NCI-H1092 treated with DMSO at 0.1 percent for 48 hours (cell line): ENCODE measurements at regions not wholly inside any gene's neighbourhood (a gene's known extent, or its start where the extent isn't known, plus 50 kb on each side); places are given as distances from the start of the nearest gene placed in this dataset.
"Not testable (repeated sequence)": the region's sequence is repeated elsewhere in the genome, so short reads cannot be mapped to it uniquely, and the experiment has no call there.

Experiments used
- DNase-seq: peaks from one replicate; lab custom pipeline; 2025; lab: John Stamatoyannopoulos, UW

GRCh38 chr13:67932991-67933390 lies 702.9 kb upstream of the PCDH9 start:
- DNase-seq: no peak

DNA sequence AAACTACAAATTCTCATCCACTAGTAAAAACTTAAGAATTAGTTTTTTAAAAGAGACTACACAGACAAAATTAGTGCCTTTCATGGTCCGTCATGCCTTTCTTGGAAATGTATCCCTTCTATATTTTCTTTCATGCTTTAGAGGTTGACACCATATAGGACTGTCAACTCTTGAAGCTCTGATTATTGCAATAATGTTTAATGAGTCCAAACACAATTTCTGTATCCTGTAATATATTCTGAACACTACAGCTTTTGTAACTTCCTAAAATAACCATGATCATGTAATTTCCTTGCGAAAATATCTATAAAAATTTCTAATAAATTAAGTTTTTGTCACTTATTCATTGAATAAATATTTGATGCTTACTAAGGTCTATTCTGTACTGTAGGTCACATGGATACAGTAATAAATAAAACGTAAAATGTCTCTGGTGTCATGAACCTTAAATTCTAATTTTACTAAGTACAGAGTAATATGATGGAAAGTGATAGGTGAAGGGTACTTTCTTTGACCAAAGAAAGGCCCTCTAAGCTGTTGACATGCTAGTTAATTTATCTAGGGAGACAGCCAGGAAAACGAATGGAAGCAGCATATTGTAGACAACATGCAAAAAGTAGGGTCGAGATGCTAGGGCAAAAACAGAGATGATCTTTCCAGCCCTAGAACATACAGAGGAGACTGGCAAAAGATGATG lies 687.3 kb upstream of the PCDH9 start:
- no peak for DNase-seq

- no peak for DNase-seq
Observed at GRCh38 chr13:67916650-67917049, 686.5 kb upstream of the PCDH9 start.

DNA sequence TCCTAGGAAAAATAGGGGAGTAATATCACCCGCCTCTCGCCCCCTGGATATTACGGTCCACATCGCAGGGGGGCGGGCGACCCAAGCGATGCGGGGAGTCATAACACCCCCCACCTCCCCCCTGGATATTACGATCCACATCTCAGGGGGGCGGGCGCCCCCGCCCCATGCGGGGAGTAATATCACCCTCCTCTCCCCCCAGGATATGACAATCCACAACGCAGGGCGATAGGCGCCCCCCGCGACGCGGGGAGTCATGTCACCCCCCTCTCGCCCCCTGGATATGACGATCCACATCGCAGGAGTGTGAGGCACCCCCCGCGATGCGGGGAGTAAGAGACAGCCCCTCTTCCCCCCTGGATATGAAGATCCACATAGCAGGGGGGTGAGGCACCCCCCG lies 684.4 kb upstream of the PCDH9 start:
- no peak for DNase-seq

DNA sequence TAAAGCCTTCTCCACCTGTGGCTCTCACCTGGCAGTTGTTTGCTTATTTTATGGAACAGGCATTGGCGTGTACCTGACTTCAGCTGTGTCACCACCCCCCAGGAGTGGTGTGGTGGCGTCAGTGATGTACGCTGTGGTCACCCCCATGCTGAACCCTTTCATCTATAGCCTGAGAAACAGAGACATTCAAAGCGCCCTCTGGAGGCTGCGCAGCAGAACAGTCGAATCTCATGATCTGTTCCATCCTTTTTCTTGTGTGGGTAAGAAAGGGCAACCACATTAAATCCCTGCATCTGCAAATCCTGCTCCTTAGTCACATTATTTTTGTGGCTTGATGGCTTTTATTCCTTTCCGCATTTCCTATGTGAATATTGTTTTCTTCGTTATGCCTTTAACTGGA lies 672.8 kb upstream of the PCDH9 start:
- DNase-seq: not testable (repeated sequence)

DNA sequence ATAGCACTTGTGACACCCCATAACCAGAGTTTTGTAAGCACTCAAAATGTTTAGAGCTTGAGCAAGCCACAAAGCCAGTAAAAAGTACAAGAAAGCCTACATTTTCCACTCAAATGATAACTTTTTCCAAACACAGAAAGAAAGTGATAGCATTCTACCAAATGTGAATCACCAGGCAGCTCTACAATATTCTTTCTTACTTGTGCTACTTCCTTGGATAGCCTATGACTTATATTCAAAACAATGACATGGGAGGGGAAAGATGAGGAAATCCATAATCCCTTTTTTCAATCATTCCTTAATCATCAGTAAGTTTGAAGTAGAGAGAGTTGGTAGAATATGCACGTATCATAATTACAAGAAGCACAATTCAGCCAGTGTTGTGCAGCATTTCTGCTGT lies 650.8 kb upstream of the PCDH9 start:
- DNase-seq: no peak

GRCh38 chr13:67878376-67878775 lies 648.2 kb upstream of the PCDH9 start:
- DNase-seq: no peak

GRCh38 chr13:67877031-67877430 lies 646.9 kb upstream of the PCDH9 start:
- no peak for DNase-seq

GRCh38 chr13:67867206-67867605 lies 637.1 kb upstream of the PCDH9 start:
- DNase-seq: no peak

GRCh38 chr13:67860315-67860714 lies 630.2 kb upstream of the PCDH9 start:
- DNase-seq: no peak

- no peak for DNase-seq
Observed at GRCh38 chr13:67859904-67860303, 629.8 kb upstream of the PCDH9 start.

DNA sequence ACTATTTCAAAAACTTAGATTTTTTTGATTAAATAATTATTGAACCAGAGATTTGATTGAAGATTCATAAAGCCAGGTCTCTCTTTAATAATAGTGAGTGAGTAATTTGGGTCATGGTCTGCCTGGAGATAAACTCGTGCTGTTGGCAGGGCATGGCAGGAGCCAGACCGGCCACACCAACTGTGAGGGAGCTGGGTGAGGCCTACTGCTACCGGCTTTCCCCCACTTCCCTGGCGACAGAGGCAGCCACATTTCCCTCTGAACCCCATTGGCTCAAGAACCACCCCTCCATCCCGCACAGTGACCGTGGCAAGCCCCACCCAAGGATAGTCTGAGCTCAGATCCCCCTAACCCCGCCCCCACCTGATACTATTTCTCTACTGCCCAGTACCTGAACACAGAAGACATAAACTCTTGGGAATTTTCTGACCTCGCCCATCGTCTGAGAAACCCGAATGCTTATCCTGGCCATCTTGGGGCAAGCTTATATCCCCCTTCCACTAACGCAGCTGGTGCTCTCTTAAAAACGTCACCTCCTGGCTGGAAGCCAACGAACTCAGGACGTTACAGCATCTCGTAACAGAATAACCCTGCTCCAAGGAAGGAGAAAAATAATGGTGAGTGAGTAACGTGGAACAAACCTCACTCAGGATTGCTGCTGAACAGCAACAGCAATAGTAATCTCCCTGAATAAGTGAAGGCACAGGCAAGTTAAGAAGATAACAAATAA lies 627.6 kb upstream of the PCDH9 start:
- DNase-seq: no peak

DNA sequence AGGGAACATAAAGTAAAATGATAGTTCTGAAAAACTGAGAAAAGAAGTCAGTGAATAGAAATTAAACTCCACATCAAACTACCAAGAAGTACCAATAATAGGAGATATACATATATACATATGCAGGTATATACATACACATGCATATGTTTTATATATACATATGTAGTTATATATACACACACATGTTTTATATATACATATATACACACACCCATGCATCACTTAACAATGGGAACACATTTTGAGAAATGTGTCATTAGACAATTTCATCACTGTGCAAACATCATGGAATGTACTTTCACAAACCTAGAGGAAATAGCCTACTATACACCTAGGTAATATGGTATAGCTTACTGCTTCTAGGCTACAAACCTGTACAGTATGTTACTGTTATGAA lies 626.8 kb upstream of the PCDH9 start:
- no peak for DNase-seq

DNA sequence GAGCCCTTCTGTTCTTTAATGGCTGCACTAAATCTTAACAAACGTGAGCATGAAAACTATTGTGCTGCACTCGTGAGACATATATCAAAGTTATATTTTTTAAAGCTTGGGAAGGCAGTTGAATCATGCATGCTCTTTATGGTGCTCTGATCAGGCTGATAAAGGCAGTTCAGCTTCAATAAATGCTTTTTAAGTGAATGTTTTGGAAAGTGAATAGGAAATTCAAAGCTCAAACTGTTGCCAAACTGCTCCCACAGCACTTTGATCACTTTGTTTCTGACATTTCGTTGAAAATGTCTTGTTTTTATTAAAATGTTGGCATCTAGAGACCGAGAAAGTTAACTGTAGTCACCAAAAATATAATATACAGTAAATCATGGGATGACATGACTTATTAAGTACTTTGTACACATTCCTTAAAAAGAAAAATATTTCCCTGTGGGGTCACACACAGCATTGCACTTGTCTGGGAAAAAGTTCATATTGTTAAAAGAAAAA lies 625.7 kb upstream of the PCDH9 start:
- DNase-seq: no peak

DNA sequence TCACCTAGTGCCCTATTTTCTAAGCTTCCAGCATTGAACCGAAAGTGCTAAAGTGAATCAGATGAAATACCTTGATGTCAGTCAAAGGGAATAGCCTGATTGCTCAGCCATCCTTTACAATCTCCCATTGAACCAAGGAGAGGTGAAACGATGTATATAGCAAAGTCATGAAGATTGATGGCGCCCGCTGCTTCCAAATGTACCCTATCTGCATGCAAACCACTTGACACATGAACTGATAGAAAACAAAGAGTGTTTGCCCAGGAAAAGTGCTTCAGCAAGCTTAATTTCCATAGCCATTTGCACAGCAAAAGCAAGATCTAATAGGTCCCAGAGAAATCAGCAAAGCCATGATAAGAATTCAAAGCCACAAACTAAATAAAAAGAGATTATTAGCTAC lies 624.9 kb upstream of the PCDH9 start:
- DNase-seq: no peak

- no peak for DNase-seq
Observed at GRCh38 chr13:67844574-67844973, 614.4 kb upstream of the PCDH9 start.

- no peak for DNase-seq
Observed at GRCh38 chr13:67841071-67841470, 610.9 kb upstream of the PCDH9 start.

- no peak for DNase-seq
Observed at GRCh38 chr13:67833564-67833963, 603.4 kb upstream of the PCDH9 start.

- no peak for DNase-seq
Observed at GRCh38 chr13:67829641-67830040, 599.5 kb upstream of the PCDH9 start.

DNA sequence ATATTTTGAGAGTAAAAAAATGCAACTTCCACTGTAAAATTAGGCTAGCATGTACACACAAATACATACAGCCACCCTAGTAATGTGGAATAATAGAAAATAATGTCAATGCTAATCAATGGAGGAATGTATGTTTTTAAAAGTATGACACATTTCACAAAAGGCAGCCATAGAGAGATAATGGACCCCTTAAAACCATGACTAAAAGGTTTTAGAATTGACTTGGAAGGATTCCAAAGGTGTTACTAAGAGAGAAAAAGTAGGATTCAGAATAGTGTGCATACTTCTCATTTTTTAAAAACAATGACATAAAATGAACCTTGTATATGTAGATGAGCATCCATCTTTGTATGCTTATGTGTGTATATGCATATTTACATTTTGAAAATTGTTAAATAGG lies 597.9 kb upstream of the PCDH9 start:
- DNase-seq: no peak

- no peak for DNase-seq
Observed at GRCh38 chr13:67821606-67822005, 591.5 kb upstream of the PCDH9 start.

DNA sequence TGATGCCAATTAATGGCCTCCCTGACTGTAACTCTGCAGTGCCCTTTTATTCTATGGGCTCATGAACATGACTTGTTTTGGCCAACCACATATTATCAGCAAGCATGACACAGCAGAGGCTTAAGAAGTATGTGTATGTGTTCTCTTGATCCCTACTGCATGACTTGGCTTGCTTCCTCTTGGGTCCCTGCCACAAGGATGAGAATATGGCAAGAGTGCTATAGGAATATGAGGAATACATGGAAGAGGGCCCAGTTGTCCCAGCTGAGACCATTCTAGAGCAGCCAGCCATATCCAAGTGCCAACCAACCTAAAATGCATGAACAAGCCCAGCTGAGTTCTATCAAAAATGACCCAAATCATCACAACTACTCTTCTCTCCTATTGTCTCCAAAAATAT lies 576.7 kb upstream of the PCDH9 start:
- no peak for DNase-seq

- DNase-seq: no peak
Observed at GRCh38 chr13:67803118-67803517, 573.0 kb upstream of the PCDH9 start.
